ENCODE measurements at regions not wholly inside any gene's neighbourhood (a gene's known extent, or its start where the extent isn't known, plus 50 kb on each side); places are given as distances from the start of the nearest gene placed in this dataset.

- no peaks in the 10 kb centered on the region for H3K36me3 ChIP-seq (ENCODE audit: low read depth)
- TF ChIP-seq, protein P1, sequence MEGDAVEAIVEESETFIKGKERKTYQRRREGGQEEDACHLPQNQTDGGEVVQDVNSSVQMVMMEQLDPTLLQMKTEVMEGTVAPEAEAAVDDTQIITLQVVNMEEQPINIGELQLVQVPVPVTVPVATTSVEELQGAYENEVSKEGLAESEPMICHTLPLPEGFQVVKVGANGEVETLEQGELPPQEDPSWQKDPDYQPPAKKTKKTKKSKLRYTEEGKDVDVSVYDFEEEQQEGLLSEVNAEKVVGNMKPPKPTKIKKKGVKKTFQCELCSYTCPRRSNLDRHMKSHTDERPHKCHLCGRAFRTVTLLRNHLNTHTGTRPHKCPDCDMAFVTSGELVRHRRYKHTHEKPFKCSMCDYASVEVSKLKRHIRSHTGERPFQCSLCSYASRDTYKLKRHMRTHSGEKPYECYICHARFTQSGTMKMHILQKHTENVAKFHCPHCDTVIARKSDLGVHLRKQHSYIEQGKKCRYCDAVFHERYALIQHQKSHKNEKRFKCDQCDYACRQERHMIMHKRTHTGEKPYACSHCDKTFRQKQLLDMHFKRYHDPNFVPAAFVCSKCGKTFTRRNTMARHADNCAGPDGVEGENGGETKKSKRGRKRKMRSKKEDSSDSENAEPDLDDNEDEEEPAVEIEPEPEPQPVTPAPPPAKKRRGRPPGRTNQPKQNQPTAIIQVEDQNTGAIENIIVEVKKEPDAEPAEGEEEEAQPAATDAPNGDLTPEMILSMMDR (IDR thresholded peaks at IDR 0.05; ENCODE audit: poor library complexity, severe bottlenecking): no peak
- no peaks in the 10 kb centered on the region for H3K4me1 ChIP-seq (ENCODE audit: insufficient read depth, poor library complexity, severe bottlenecking)
- H3K27ac ChIP-seq (ENCODE audit: poor library complexity, severe bottlenecking): no peak overlapping the region
- DNase-seq (ENCODE audit: low spot score) (no peak), ATAC-seq (ENCODE audit: low read depth) (no peak)
- no peaks in the 10 kb centered on the region for H3K9me3 ChIP-seq (ENCODE audit: severe bottlenecking)
- H3K27me3 ChIP-seq (ENCODE audit: insufficient read depth, poor library complexity, severe bottlenecking): peaks cover 13% of the 10 kb centered on the region
- no peak overlapping the region for H3K4me3 ChIP-seq (ENCODE audit: severe bottlenecking)
Observed at GRCh38 chr5:51028394-51028793, 354.9 kb upstream of the ISL1 start.

GRCh38 chr5:51033215-51033614 lies 350.0 kb upstream of the ISL1 start:
- DNase-seq (ENCODE audit: low spot score): no peak
- ATAC-seq (ENCODE audit: low read depth): no peak
- TF ChIP-seq, protein P1 (IDR thresholded peaks at IDR 0.05; ENCODE audit: poor library complexity, severe bottlenecking): no peak

DNA sequence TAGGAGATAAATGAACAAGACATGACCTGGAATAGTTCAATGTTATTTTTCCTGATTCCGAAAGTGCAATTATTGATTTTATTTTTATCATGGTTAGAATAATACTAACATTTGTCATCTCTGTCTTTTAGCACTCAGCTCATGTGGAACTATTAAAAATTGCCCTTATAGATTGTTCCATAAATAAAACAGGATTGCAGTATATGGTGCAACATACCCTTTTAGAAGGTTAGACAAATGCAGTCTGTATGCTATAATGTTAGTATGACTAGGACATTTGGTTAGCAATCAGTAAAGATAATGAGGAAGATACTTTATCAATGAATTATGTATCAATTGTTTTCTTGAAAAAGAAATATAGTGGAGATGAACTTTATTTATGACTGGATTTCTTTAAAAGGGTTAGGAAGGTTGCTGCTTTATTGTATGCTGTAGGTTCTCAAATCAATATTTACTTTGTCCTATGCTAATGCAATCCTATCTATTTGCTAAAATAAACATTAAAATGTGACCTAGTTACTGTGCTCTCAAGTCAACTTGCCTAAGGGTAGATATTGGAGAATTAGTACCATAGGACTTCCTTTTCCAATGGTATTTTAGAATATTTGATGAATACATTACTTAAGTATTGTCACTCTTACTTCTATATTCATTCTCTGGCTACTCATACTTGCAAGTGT lies 348.9 kb upstream of the ISL1 start:
- ATAC-seq (ENCODE audit: low read depth): no peak
- H3K36me3 ChIP-seq (ENCODE audit: low read depth): no peaks in the 10 kb centered on the region
- H3K4me3 ChIP-seq (ENCODE audit: severe bottlenecking): no peak overlapping the region
- H3K9me3 ChIP-seq (ENCODE audit: severe bottlenecking): no peaks in the 10 kb centered on the region
- no peak overlapping the region for H3K27ac ChIP-seq (ENCODE audit: poor library complexity, severe bottlenecking)
- no peak for DNase-seq (ENCODE audit: low spot score)
- TF ChIP-seq, protein P1 (IDR thresholded peaks at IDR 0.05; ENCODE audit: poor library complexity, severe bottlenecking): no peak
- peaks cover 33% of the 10 kb centered on the region for H3K27me3 ChIP-seq (ENCODE audit: insufficient read depth, poor library complexity, severe bottlenecking)
- H3K4me1 ChIP-seq (ENCODE audit: insufficient read depth, poor library complexity, severe bottlenecking): no peaks in the 10 kb centered on the region

More at GRCh38 chr5:51033215-51033614, 350.0 kb upstream of the ISL1 start:
- H3K27ac ChIP-seq (ENCODE audit: poor library complexity, severe bottlenecking): no peak overlapping the region
- peaks cover 26% of the 10 kb centered on the region for H3K27me3 ChIP-seq (ENCODE audit: insufficient read depth, poor library complexity, severe bottlenecking)
- H3K4me1 ChIP-seq (ENCODE audit: insufficient read depth, poor library complexity, severe bottlenecking): no peaks in the 10 kb centered on the region
- H3K36me3 ChIP-seq (ENCODE audit: low read depth): no peaks in the 10 kb centered on the region
- H3K4me3 ChIP-seq (ENCODE audit: severe bottlenecking): no peak overlapping the region
- H3K9me3 ChIP-seq (ENCODE audit: severe bottlenecking): no peaks in the 10 kb centered on the region

- DNase-seq (ENCODE audit: low spot score) (no peak), ATAC-seq (ENCODE audit: low read depth) (no peak)
- H3K27ac ChIP-seq (ENCODE audit: poor library complexity, severe bottlenecking): no peak overlapping the region
- H3K4me1 ChIP-seq (ENCODE audit: insufficient read depth, poor library complexity, severe bottlenecking): no peaks in the 10 kb centered on the region
- no peak overlapping the region for H3K4me3 ChIP-seq (ENCODE audit: severe bottlenecking)
- peaks cover 29% of the 10 kb centered on the region for H3K27me3 ChIP-seq (ENCODE audit: insufficient read depth, poor library complexity, severe bottlenecking)
- no peaks in the 10 kb centered on the region for H3K36me3 ChIP-seq (ENCODE audit: low read depth)
- H3K9me3 ChIP-seq (ENCODE audit: severe bottlenecking): no peaks in the 10 kb centered on the region
- TF ChIP-seq, protein P1 (IDR thresholded peaks at IDR 0.05; ENCODE audit: poor library complexity, severe bottlenecking): no peak
Observed at GRCh38 chr5:51039424-51040329, 343.6 kb upstream of the ISL1 start.

Measured in RWPE2 (cell line).